Left lung (tissue), 4 donors: ENCODE measurements at regions not wholly inside any gene's neighbourhood (a gene's known extent, or its start where the extent isn't known, plus 50 kb on each side); places are given as distances from the start of the nearest gene placed in this dataset.
A peak's percentile ranks its signal among the peaks of the same experiment; 100 is the strongest.
"Not testable (repeated sequence)": the region's sequence is repeated elsewhere in the genome, so short reads cannot be mapped to it uniquely, and the experiment has no call there.

Experiments
- ATAC-seq: fragments of 200-7000 bp; cut with Tn5 transposase; one replicate; pipeline ENCODE4 v1.9.1; 2020; ENCODE audit warnings: moderate library complexity
- DNase-seq, 4 donors: peaks; one replicate each; pipeline ENCODE4 v3.0.0-alpha.2; 2013 to 2020
- H3K27ac ChIP-seq, 2 donors: fragments of 200-600 bp; sonication (generic) in 1 of 2; one replicate each; pipeline versions ENCODE4 v1.5.0 to v1.8.0; 2020 to 2021
- H3K27me3 ChIP-seq, 2 donors: fragments of 200-600 bp; sonication (generic) in 1 of 2; one replicate each; pipeline versions ENCODE4 v1.5.0 to v1.8.0; 2020 to 2021
- H3K36me3 ChIP-seq, 2 donors: fragments of 200-600 bp; sonication (generic) in 1 of 2; one replicate each; pipeline versions ENCODE4 v1.5.0 to v1.8.0; 2020 to 2021
- H3K4me1 ChIP-seq, 2 donors: fragments of 200-600 bp; one replicate each; pipeline ENCODE4 v1.8.0; 2021
- H3K4me3 ChIP-seq, 2 donors: fragments of 200-600 bp; sonication (generic) in 1 of 2; one replicate each; pipeline versions ENCODE4 v1.5.0 to v1.8.0; 2020 to 2021; ENCODE audit warnings: mild to moderate bottlenecking in 1 of 2
- H3K9me3 ChIP-seq, 2 donors: fragments of 200-600 bp; sonication (generic) in 1 of 2; one replicate each; pipeline versions ENCODE4 v1.5.0 to v1.8.0; 2020 to 2021
- CTCF ChIP-seq, 2 donors: fragments of 200-600 bp; sonication (generic) in 1 of 2; IDR thresholded peaks; one replicate each; pipeline versions ENCODE4 v1.5.0 to v1.8.0; 2021; ENCODE audit warnings: antibody characterized with exemption in 2 of 2
- intact Hi-C, 2 donors: fragments of 100-400 bp; cut with DNase I; formaldehyde crosslinking; loops; one replicate each; pipeline versions ENCODE4 v1.11.2 to v1.14.2; 2022
- donor health status: DM: no; HTN: yes; CAD: no.
- donor health status: DM: no; HTN: no; CAD: no.

- H3K27me3 ChIP-seq, result no peaks in the 10 kb centered on the region
- intact Hi-C loops, result no loop called here
- no peak overlapping the region for H3K27ac ChIP-seq
- TF ChIP-seq CTCF (IDR thresholded peaks at IDR 0.05), result no peak
- no peak for ATAC-seq
- H3K4me3 ChIP-seq, result no peak overlapping the region
- H3K4me1 ChIP-seq, result no peaks in the 10 kb centered on the region
- H3K36me3 ChIP-seq, result no peaks in the 10 kb centered on the region
- no peaks in the 10 kb centered on the region for H3K9me3 ChIP-seq
- no peak for DNase-seq
Measured at GRCh38 chr21:30027986-30028385, 88.2 kb upstream of the GRIK1 start.

- H3K4me3 ChIP-seq, H3K4me1 ChIP-seq, intact Hi-C loops, H3K9me3 ChIP-seq, H3K27ac ChIP-seq, ATAC-seq, DNase-seq, H3K36me3 ChIP-seq, H3K27me3 ChIP-seq: not testable (repeated sequence)
Measured at GRCh38 chr21:30023056-30023455, 83.3 kb upstream of the GRIK1 start.

- H3K36me3 ChIP-seq, result no peaks in the 10 kb centered on the region
- no peaks in the 10 kb centered on the region for H3K27me3 ChIP-seq
- H3K27ac ChIP-seq, result no peak overlapping the region
- DNase-seq (no peak), ATAC-seq (no peak)
- TF ChIP-seq CTCF (IDR thresholded peaks at IDR 0.05), result no peak
- no peaks in the 10 kb centered on the region for H3K4me1 ChIP-seq
- no peak overlapping the region for H3K4me3 ChIP-seq
- intact Hi-C loops, result no loop called here
- H3K9me3 ChIP-seq, result peaks cover 0 to 15% of the 10 kb centered on the region in 2 donors
Measured at GRCh38 chr21:30014886-30015285, 75.1 kb upstream of the GRIK1 start.

- Histone ChIP-seq H3K4me1 (no peaks in the 10 kb centered on the region), H3K9me3 (peaks cover 0 to 14% of the 10 kb centered on the region in 2 donors), H3K27ac (no peak overlapping the region), H3K27me3 (no peaks in the 10 kb centered on the region), H3K36me3 (no peaks in the 10 kb centered on the region), H3K4me3 (no peak overlapping the region)
- TF ChIP-seq CTCF (IDR thresholded peaks at IDR 0.05), result no peak
- ATAC-seq (no peak), DNase-seq (peak in 1 of 4 donors; percentile 31)
- intact Hi-C loops, result no loop called here
Measured at GRCh38 chr21:29991624-29992023, 51.8 kb upstream of the GRIK1 start.

- ATAC-seq (no peak), DNase-seq (no peak)
- no peak overlapping the region for H3K4me3 ChIP-seq
- no peaks in the 10 kb centered on the region for H3K27me3 ChIP-seq
- H3K4me1 ChIP-seq, result no peaks in the 10 kb centered on the region
- H3K27ac ChIP-seq, result no peak overlapping the region
- no peak for TF ChIP-seq CTCF (IDR thresholded peaks at IDR 0.05)
- H3K9me3 ChIP-seq, result peaks cover 0 to 29% of the 10 kb centered on the region in 2 donors
- intact Hi-C loops, result no loop called here
- no peaks in the 10 kb centered on the region for H3K36me3 ChIP-seq
Measured at GRCh38 chr21:29989634-29990234, 49.9 kb upstream of the GRIK1 start.
